ENCODE measurements at regions not wholly inside any gene's neighbourhood (a gene's known extent, or its start where the extent isn't known, plus 50 kb on each side); places are given as distances from the start of the nearest gene placed in this dataset.

GRCh38 chr1:187630653-187631380 is 802.1 kb downstream of the PLA2G4A start:
- TF ChIP-seq, protein P1, sequence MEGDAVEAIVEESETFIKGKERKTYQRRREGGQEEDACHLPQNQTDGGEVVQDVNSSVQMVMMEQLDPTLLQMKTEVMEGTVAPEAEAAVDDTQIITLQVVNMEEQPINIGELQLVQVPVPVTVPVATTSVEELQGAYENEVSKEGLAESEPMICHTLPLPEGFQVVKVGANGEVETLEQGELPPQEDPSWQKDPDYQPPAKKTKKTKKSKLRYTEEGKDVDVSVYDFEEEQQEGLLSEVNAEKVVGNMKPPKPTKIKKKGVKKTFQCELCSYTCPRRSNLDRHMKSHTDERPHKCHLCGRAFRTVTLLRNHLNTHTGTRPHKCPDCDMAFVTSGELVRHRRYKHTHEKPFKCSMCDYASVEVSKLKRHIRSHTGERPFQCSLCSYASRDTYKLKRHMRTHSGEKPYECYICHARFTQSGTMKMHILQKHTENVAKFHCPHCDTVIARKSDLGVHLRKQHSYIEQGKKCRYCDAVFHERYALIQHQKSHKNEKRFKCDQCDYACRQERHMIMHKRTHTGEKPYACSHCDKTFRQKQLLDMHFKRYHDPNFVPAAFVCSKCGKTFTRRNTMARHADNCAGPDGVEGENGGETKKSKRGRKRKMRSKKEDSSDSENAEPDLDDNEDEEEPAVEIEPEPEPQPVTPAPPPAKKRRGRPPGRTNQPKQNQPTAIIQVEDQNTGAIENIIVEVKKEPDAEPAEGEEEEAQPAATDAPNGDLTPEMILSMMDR (IDR thresholded peaks at IDR 0.05; ENCODE audit: extremely low read depth, missing control alignments): no peak
- DNase-seq (ENCODE audit: low spot score): no peak

- no peak for DNase-seq (ENCODE audit: low spot score)
- TF ChIP-seq, protein P1 (IDR thresholded peaks at IDR 0.05; ENCODE audit: extremely low read depth, missing control alignments): no peak
These were observed 802.6 kb downstream of the PLA2G4A start for GRCh38 chr1:187631381-187631675.

DNA sequence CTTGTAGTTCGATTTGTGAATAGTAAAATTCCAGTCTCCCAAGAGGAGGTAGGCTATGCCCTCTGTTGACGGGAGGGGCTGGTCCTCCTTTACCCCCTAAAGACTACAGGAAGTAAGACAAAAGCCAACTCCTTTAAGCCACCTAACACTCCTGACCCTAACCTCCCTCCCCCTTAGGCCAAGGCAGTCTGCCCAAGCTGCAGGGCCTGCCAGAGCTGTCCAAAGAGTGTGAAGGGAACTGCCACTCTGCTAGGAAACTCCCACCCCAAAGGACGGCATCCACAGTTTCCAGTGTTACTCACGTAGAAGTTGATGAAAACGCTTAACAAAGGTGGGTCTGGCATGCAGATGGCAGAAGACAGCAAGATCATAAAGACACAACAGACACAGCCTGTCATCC is 803.2 kb downstream of the PLA2G4A start:
- TF ChIP-seq, protein P1 (IDR thresholded peaks at IDR 0.05; ENCODE audit: extremely low read depth, missing control alignments): no peak
- DNase-seq (ENCODE audit: low spot score): no peak

GRCh38 chr1:187634940-187635339 is 806.2 kb downstream of the PLA2G4A start:
- no peak for DNase-seq (ENCODE audit: low spot score)
- TF ChIP-seq, protein P1 (IDR thresholded peaks at IDR 0.05; ENCODE audit: extremely low read depth, missing control alignments): no peak

DNA sequence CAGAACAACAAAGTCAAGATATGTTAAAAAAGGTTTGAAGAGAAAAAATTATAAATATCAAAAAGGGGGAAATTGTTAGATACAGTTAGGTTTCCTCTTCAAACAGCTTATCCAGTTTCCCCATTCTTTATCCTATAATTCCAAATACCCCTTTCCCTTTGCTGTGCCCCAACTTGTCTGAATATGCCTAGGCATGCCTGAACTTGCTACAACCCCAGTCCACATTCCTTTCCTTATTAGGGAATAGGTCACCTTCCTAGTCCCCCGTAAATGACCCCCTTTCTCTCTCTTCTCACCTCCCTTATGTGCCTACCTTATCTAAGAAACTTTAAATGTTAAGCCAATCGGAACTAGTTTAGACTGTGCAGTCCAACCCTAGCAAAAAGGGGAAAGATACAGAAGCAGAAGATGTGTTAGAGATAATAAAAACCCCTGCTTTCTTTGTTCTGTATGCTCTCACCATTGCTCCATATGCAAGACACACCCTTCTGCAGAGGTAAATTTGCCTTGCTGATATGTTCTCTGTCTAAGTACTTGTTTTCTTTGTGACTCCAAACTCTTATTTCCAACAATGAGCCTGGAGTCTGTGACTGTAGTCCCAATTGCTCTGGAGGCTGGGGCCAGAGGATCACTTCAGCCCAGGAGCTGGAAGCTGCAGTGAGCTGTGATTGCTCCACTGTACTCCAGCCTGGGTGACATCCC is 810.1 kb downstream of the PLA2G4A start:
- TF ChIP-seq, protein P1 (IDR thresholded peaks at IDR 0.05; ENCODE audit: extremely low read depth, missing control alignments): no peak
- no peak for DNase-seq (ENCODE audit: low spot score)

DNA sequence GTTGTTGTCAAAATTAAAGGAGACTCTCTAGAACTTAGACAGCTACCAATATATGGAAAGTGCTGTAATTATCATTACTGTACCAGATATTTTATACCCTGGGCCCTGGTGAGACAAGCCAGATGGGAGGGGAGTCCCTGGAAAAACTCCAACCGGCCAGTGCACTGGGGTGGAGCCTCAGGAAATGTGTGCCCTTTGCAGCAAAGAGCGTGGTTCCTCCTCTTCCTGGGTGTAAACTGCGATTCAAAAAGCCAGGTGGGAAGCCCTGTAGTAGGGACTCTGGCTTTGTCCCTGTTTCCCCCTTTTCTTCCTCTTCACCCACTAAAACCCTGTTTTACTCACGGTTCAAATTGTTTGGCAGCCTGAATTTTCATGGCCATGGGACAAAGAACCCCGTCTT is 812.3 kb downstream of the PLA2G4A start:
- TF ChIP-seq, protein P1 (IDR thresholded peaks at IDR 0.05; ENCODE audit: extremely low read depth, missing control alignments): no peak
- DNase-seq (ENCODE audit: low spot score): no peak

GRCh38 chr1:187641463-187641862 is 812.7 kb downstream of the PLA2G4A start:
- TF ChIP-seq, protein P1 (IDR thresholded peaks at IDR 0.05; ENCODE audit: extremely low read depth, missing control alignments): no peak

More at GRCh38 chr1:187641463-187641862, 812.7 kb downstream of the PLA2G4A start:
- no peak for DNase-seq (ENCODE audit: low spot score)
